Motor neuron (in vitro differentiated cells): ENCODE measurements at regions not wholly inside any gene's neighbourhood (a gene's known extent, or its start where the extent isn't known, plus 50 kb on each side); places are given as distances from the start of the nearest gene placed in this dataset.
A peak's percentile ranks its signal among the peaks of the same experiment; 100 is the strongest.

ENCODE experiments used
- ATAC-seq, 8 experiments: fragments of 200-7000 bp; cut with Tn5 transposase; replicated peaks in 6 of 8; 2 replicates each; pipeline ENCODE4 v1.8.0; 2021; ENCODE audit warnings: mild to moderate bottlenecking in 8 of 8, moderate library complexity in 8 of 8
- H3K27ac ChIP-seq, 2 donors: fragments of 250-450 bp; sonication (Bioruptor Pico); 2 replicates each; pipeline ENCODE4 v1.9.0; 2021; ENCODE audit warnings: antibody characterized with exemption in 2 of 2, mild to moderate bottlenecking in 2 of 2, moderate library complexity in 1 of 2
- H3K4me1 ChIP-seq, 2 donors: fragments of 250-450 bp; sonication (Bioruptor Pico); replicated peaks in 1 of 2; 2 replicates each; pipeline ENCODE4 v1.6.1; 2021; ENCODE audit warnings: antibody characterized with exemption in 2 of 2, mild to moderate bottlenecking in 2 of 2, moderate library complexity in 1 of 2
- H3K4me3 ChIP-seq, 5 donors: fragments of 250-450 bp; sonication (Bioruptor Pico); 2 replicates each; pipeline ENCODE4 v1.9.0; 2021; ENCODE audit warnings: antibody characterized with exemption in 5 of 5, mild to moderate bottlenecking in 5 of 5, moderate library complexity in 4 of 5
- WGBS, 10 experiments: fragments of 450-650 bp; shearing (Covaris generic); methylation state at CpG; one replicate each; pipeline ENCODE4 v1.0.0; 2022; 5-methylcytosine and 5-hydroxymethylcytosine counted together
- in situ Hi-C, 9 experiments: fragments of 400-800 bp; cut with MboI; loops; one replicate each; pipeline ENCODE4 v1.15.0; 2021; ENCODE audit warnings: low sequenced_read_pairs in 9 of 9, low pct_unique_long_range_greater_than_20kb in 2 of 9; ENCODE audit not compliant: unreplicated experiment in 9 of 9

DNA sequence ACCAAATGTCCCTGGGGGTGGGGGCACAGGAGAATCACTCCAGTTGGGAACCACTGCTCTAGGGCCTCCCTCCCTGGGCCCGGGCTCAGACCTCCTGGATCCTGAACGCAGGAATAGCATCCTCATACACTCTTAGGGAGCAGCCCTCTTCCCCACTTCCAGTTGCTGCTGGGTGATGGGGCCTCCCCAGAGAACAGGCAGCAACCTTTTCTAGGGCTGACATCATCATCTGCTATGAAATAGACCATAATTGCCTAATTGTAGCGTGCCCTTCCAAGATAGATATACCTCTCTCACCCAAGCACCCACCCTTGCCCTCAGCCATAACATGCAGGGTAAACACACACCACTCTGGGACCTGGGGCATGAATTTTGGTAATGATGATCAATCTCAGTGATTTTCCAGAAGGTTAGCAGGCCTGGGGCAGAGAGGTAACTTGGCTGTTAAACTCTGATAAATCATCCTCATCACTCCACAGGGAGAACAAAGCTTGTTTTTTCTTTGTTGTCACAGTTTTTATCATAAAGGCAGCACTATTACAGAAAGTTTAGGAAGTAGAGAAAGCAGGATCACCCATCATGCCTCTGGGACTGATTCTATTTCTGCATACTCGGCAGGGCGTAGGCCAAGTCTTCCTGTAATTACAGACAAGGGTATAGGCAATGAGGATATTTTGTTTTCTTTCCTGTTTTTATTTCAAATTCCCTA lies 88.3 kb upstream of the PRDM11 start:
- Histone ChIP-seq H3K4me1 (peaks cover 19 to 29% of the 10 kb centered on the region in 2 donors), H3K27ac (no peak overlapping the region), H3K4me3 (no peak overlapping the region)
- WGBS, 10 experiments: 20 to 100% (median 86%) methylated on average over 1 to 5 of the region's 5 CpGs; no CpG with 5 or more reads in 2 of the 10 experiments
- ATAC-seq: peak; percentile 42 to 84 (median 68)
- in situ Hi-C loops: no loop called here

DNA sequence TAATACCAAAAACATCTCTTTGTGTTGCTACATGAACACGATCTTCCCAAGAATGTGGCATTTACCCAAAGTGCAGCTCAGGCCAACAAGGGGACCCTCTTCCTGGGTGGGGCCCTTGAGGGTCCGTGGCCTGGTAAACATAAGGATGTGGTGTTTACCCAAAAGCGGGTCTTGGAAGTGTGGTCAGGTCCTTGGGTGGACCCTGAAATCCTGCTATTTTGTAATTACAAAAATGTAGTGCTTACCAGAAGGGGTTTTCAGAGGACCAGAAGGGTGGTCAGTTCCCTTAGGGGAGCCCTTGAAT lies 87.8 kb upstream of the PRDM11 start:
- no peak overlapping the region for H3K4me3 ChIP-seq
- in situ Hi-C loops: no loop called here
- H3K27ac ChIP-seq: no peak overlapping the region
- ATAC-seq: no peak
- H3K4me1 ChIP-seq: peaks cover 19 to 29% of the 10 kb centered on the region in 2 donors
- WGBS, 10 experiments: 50 to 92% (median 74%) methylated on average over 1 to 3 of the region's 3 CpGs; no CpG with 5 or more reads in 4 of the 10 experiments

GRCh38 chr11:45060707-45061106 lies 85.7 kb upstream of the PRDM11 start:
- Histone ChIP-seq H3K27ac (no peak overlapping the region), H3K4me1 (peaks cover 19 to 25% of the 10 kb centered on the region in 2 donors), H3K4me3 (no peak overlapping the region)
- WGBS, 10 experiments: 26 to 100% (median 86%) methylated on average over 1 to 8 of the region's 8 CpGs; no CpG with 5 or more reads in 2 of the 10 experiments
- ATAC-seq: no peak
- in situ Hi-C loops: no loop called here

DNA sequence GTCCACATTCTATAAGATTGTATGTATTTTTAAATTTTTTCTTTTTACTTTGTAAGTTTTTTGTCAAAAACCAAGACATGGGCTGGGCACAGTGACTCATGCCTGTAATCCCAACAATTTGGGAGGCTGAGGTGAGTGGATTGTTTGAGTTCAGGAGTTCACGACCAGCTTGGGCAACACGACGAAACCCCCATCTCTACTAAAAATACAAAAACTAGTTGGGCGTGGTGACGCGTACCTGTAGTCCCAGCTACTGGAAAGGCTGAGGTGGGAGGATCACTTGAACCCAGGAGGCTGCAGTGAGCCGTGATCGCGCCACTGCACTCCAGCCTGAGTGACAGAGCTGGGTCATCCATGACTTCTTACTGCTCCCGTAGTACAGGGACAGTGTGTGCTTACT lies 84.8 kb upstream of the PRDM11 start:
- 70 to 95% (median 86%) methylated on average over 2 to 10 of the region's 10 CpGs; no CpG with 5 or more reads in 3 of the 10 experiments for WGBS, 10 experiments
- in situ Hi-C loops: no loop called here
- no peak overlapping the region for H3K4me3 ChIP-seq
- H3K4me1 ChIP-seq: peaks cover 16 to 21% of the 10 kb centered on the region in 2 donors
- no peak for ATAC-seq
- H3K27ac ChIP-seq: no peak overlapping the region

- H3K4me3 ChIP-seq: no peak overlapping the region
- H3K4me1 ChIP-seq: peaks cover 12 to 16% of the 10 kb centered on the region in 2 donors
- in situ Hi-C loops: no loop called here
- no peak for ATAC-seq
- no peak overlapping the region for H3K27ac ChIP-seq
- WGBS, 10 experiments: 20 to 100% (median 67%) methylated on average over 1 to 3 of the region's 3 CpGs; no CpG with 5 or more reads in 2 of the 10 experiments
These were observed 84.3 kb upstream of the PRDM11 start for GRCh38 chr11:45062115-45062514.

GRCh38 chr11:45062974-45063635 lies 83.3 kb upstream of the PRDM11 start:
- ATAC-seq: no peak
- peaks cover 8% of the 10 kb centered on the region in 2 donors for H3K4me1 ChIP-seq
- no peak overlapping the region for H3K27ac ChIP-seq
- no peak overlapping the region for H3K4me3 ChIP-seq
- 56 to 100% (median 82%) methylated on average over 1 to 6 of the region's 6 CpGs; no CpG with 5 or more reads in 1 of the 10 experiments for WGBS, 10 experiments
- in situ Hi-C loops: no loop called here

DNA sequence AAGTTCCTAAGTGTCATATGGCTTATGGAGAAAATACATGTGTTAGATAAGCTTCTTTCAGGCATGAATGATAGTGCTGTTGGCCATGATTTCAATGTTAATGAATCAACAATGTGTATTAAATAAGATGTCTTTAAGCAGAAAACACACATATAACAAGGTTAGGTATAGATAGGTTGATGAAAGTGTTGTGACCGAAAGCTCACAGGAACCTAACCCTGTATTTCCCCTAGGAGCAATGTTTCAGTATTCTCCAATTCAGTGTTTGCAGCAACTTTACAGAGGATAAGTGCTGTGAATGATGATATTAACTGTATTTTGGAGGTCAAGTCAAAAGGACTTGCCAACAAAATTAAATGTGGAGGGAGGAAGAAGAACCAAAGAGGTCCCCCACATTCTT lies 82.8 kb upstream of the PRDM11 start:
- Histone ChIP-seq H3K4me3 (no peak overlapping the region), H3K4me1 (peaks cover 2% of the 10 kb centered on the region in 2 donors), H3K27ac (no peak overlapping the region)
- ATAC-seq: no peak
- 20 to 100% (median 80%) methylated on average over 1 of the region's 1 CpG; no CpG with 5 or more reads in 3 of the 10 experiments for WGBS, 10 experiments
- in situ Hi-C loops: no loop called here

DNA sequence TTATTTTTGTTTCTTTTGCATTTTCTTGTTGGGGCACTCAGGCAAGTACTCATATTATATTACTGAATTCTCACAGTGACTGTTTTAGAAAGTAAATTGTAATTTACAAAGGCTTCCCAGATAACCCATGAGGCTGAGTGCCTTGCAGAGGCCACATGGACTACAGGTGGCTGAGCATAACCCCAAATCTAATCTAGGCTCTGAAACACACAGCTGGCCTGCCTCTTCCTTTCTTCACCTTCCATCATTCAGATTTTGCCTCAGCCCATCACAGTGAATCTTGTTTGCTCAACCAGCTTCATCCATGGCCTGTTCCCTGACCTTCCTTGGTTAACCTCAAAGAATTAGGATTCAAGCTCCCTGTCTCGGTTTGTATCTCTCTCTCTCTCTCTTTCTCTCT lies 78.5 kb upstream of the PRDM11 start:
- 9 to 92% (median 77%) methylated on average over 1 of the region's 1 CpG; no CpG with 5 or more reads in 4 of the 10 experiments for WGBS, 10 experiments
- in situ Hi-C loops: no loop called here
- H3K4me1 ChIP-seq: no peaks in the 10 kb centered on the region
- H3K4me3 ChIP-seq: no peak overlapping the region
- H3K27ac ChIP-seq: no peak overlapping the region
- ATAC-seq: no peak

DNA sequence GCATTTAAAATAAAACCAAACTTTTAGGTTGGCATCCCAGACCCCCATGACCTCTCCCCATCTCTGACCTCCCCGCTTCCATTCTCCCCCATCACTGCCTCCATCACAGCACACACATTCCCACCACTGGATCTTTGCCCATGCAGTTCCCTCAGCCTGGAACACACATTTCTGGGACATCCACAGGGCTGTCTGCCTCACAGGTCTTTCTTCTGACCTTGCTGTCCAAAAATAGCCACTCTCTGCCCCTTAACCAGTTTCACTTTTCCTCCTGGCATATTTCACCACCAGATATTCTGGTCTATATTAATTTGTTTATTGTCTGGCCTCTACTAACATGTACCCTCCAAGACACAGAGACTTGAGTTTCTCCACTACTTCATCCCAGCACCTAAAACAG lies 75.2 kb upstream of the PRDM11 start:
- WGBS, 10 experiments: 80% methylated on average over 1 of the region's 1 CpG; no CpG with 5 or more reads in 9 of the 10 experiments
- peaks cover 0 to 8% of the 10 kb centered on the region in 2 donors for H3K4me1 ChIP-seq
- H3K4me3 ChIP-seq: no peak overlapping the region
- H3K27ac ChIP-seq: no peak overlapping the region
- ATAC-seq: no peak
- in situ Hi-C loops: no loop called here

- WGBS, 10 experiments: 40 to 75% (median 58%) methylated on average over 1 to 6 of the region's 11 CpGs; no CpG with 5 or more reads in 6 of the 10 experiments
- H3K4me3 ChIP-seq: no peak overlapping the region
- H3K4me1 ChIP-seq: peaks cover 0 to 8% of the 10 kb centered on the region in 2 donors
- in situ Hi-C loops: no loop called here
- ATAC-seq: peak in 3 of 8 experiments; percentile 21 to 52 (median 44)
- no peak overlapping the region for H3K27ac ChIP-seq
These were observed 72.7 kb upstream of the PRDM11 start for GRCh38 chr11:45073685-45074141.

- no peak overlapping the region for H3K27ac ChIP-seq
- H3K4me3 ChIP-seq: no peak overlapping the region
- no peak for ATAC-seq
- peaks cover 0 to 8% of the 10 kb centered on the region in 2 donors for H3K4me1 ChIP-seq
- in situ Hi-C loops: loop anchor here in 1 of 9 experiments (25.0 kb wide), 1 partner anchor 463 kb away; no protein-coding TSS in a partner anchor
- 13 to 100% (median 55%) methylated on average over 1 to 2 of the region's 4 CpGs; no CpG with 5 or more reads in 3 of the 10 experiments for WGBS, 10 experiments
These were observed 70.9 kb upstream of the PRDM11 start for GRCh38 chr11:45075519-45075918.

DNA sequence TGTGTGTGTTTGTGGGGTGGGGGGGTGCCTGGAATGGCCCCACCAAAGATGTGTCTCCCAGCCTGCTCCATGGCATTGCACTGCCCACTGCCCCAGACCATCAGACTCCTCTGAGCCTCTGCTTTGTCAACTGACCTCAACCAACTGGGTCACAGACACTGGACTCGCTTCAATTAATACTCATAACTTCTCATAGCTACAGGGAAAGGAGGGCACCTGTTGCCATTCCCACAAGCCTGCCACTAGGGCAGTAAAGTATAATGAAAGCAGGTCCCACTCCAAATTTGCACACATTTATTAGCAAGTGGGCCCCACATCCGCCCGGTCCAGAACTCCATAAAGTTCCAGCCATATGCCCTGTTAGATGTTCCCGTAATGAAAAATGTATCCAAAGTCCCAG lies 70.5 kb upstream of the PRDM11 start:
- H3K27ac ChIP-seq: no peak overlapping the region
- no peak overlapping the region for H3K4me3 ChIP-seq
- in situ Hi-C loops: loop anchor here in 1 of 9 experiments (25.0 kb wide), 1 partner anchor 464 kb away; no protein-coding TSS in a partner anchor
- WGBS, 10 experiments: 76 to 100% (median 100%) methylated on average over 1 to 3 of the region's 4 CpGs; no CpG with 5 or more reads in 2 of the 10 experiments
- peaks cover 0 to 8% of the 10 kb centered on the region in 2 donors for H3K4me1 ChIP-seq
- ATAC-seq: no peak

- no peak for ATAC-seq
- no peak overlapping the region for H3K4me3 ChIP-seq
- in situ Hi-C loops: loop anchor here in 1 of 9 experiments (25.0 kb wide), 1 partner anchor 464 kb away; no protein-coding TSS in a partner anchor
- no peak overlapping the region for H3K27ac ChIP-seq
- WGBS, 10 experiments: 20 to 80% (median 60%) methylated on average over 1 to 2 of the region's 2 CpGs; no CpG with 5 or more reads in 1 of the 10 experiments
- peaks cover 0 to 8% of the 10 kb centered on the region in 2 donors for H3K4me1 ChIP-seq
These were observed 69.7 kb upstream of the PRDM11 start for GRCh38 chr11:45076761-45077160.
